NB4 (cell line): ENCODE measurements at regions not wholly inside any gene's neighbourhood (a gene's known extent, or its start where the extent isn't known, plus 50 kb on each side); places are given as distances from the start of the nearest gene placed in this dataset.

ENCODE experiments used
- CTCF ChIP-seq: IDR thresholded peaks from one replicate; pipeline ENCODE4 v1.5.1; 2012; ENCODE audit warnings: low read depth, low read length
- MAX ChIP-seq: IDR thresholded peaks from 2 replicates; pipeline ENCODE4 v1.6.1; 2011; ENCODE audit warnings: low read depth, low read length
- MYC ChIP-seq: IDR thresholded peaks from 2 replicates; pipeline ENCODE4 v1.6.1; 2011; ENCODE audit warnings: low read depth, low read length
- POLR2A ChIP-seq: IDR thresholded peaks from 2 replicates; pipeline ENCODE4 v1.6.1; 2011; ENCODE audit warnings: mild to moderate bottlenecking; ENCODE audit not compliant: insufficient read length; ENCODE audit errors: extremely low read depth

GRCh38 chr17:68794636-68795434 is 160.4 kb downstream of the ABCA8 start:
- TF ChIP-seq POLR2A (no peak), CTCF (no peak), MYC (no peak), MAX (no peak)
